ENCODE measurements at regions not wholly inside any gene's neighbourhood (a gene's known extent, or its start where the extent isn't known, plus 50 kb on each side); places are given as distances from the start of the nearest gene placed in this dataset.

DNA sequence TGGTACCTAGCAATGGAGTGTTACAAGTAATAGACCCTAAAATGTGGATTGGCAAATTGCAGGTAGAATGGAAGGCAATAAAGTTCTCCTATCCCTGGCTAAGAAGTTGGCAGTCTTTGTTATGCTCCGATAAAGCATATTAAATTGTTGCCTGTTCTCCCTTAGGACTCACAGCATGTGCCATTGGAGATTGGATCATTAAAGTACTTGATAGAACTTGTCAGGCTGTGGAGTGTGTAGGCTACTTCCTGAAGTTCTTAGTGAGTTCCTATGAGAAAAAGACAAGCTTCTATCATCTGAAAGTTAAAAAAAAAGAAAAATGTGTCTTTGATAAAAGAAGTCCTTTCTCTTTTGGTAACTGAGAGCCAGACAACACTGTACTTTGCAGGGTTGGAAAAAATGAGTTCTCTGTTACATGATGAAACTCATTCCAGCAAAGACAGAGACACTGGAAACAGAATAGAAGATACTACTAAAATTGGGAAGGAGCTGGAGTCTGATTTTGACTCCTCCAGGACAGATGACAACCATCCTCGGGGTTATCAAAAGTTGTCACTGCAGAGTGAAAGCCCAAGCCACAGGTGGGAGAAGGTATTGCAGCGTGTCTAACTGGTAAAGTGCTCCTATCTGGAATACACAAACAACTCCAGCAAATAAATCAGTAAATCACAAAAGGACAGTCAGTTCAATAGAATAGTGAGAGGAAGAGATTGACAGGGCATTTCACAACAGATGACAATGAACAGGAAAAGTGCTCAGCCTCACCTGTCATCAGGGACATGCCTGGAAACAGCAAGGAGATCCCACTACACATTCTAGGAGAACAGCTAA, 87.5 kb upstream of the WDR26 start (continued):
- TF ChIP-seq, protein P1, sequence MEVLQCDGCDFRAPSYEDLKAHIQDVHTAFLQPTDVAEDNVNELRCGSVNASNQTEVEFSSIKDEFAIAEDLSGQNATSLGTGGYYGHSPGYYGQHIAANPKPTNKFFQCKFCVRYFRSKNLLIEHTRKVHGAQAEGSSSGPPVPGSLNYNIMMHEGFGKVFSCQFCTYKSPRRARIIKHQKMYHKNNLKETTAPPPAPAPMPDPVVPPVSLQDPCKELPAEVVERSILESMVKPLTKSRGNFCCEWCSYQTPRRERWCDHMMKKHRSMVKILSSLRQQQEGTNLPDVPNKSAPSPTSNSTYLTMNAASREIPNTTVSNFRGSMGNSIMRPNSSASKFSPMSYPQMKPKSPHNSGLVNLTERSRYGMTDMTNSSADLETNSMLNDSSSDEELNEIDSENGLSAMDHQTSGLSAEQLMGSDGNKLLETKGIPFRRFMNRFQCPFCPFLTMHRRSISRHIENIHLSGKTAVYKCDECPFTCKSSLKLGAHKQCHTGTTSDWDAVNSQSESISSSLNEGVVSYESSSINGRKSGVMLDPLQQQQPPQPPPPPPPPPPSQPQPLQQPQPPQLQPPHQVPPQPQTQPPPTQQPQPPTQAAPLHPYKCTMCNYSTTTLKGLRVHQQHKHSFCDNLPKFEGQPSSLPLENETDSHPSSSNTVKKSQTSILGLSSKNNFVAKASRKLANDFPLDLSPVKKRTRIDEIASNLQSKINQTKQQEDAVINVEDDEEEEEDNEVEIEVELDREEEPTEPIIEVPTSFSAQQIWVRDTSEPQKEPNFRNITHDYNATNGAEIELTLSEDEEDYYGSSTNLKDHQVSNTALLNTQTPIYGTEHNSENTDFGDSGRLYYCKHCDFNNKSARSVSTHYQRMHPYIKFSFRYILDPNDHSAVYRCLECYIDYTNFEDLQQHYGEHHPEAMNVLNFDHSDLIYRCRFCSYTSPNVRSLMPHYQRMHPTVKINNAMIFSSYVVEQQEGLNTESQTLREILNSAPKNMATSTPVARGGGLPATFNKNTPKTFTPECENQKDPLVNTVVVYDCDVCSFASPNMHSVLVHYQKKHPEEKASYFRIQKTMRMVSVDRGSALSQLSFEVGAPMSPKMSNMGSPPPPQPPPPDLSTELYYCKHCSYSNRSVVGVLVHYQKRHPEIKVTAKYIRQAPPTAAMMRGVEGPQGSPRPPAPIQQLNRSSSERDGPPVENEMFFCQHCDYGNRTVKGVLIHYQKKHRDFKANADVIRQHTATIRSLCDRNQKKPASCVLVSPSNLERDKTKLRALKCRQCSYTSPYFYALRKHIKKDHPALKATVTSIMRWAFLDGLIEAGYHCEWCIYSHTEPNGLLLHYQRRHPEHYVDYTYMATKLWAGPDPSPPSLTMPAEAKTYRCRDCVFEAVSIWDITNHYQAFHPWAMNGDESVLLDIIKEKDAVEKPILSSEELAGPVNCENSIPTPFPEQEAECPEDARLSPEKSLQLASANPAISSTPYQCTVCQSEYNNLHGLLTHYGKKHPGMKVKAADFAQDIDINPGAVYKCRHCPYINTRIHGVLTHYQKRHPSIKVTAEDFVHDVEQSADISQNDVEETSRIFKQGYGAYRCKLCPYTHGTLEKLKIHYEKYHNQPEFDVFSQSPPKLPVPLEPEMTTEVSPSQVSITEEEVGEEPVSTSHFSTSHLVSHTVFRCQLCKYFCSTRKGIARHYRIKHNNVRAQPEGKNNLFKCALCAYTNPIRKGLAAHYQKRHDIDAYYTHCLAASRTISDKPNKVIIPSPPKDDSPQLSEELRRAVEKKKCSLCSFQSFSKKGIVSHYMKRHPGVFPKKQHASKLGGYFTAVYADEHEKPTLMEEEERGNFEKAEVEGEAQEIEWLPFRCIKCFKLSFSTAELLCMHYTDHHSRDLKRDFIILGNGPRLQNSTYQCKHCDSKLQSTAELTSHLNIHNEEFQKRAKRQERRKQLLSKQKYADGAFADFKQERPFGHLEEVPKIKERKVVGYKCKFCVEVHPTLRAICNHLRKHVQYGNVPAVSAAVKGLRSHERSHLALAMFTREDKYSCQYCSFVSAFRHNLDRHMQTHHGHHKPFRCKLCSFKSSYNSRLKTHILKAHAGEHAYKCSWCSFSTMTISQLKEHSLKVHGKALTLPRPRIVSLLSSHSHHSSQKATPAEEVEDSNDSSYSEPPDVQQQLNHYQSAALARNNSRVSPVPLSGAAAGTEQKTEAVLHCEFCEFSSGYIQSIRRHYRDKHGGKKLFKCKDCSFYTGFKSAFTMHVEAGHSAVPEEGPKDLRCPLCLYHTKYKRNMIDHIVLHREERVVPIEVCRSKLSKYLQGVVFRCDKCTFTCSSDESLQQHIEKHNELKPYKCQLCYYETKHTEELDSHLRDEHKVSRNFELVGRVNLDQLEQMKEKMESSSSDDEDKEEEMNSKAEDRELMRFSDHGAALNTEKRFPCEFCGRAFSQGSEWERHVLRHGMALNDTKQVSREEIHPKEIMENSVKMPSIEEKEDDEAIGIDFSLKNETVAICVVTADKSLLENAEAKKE (CRISPR knock-in tag; IDR thresholded peaks at IDR 0.05): no peak
- no peak for TF ChIP-seq STAT1 (IDR thresholded peaks at IDR 0.05; ENCODE audit: unreplicated experiment)
- TF ChIP-seq JUNB (IDR thresholded peaks at IDR 0.05; ENCODE audit: unreplicated experiment): no peak
- TF ChIP-seq ZNF331 (CRISPR knock-in tag; IDR thresholded peaks at IDR 0.05; ENCODE audit: low read depth): no peak
- TF ChIP-seq, protein P2, sequence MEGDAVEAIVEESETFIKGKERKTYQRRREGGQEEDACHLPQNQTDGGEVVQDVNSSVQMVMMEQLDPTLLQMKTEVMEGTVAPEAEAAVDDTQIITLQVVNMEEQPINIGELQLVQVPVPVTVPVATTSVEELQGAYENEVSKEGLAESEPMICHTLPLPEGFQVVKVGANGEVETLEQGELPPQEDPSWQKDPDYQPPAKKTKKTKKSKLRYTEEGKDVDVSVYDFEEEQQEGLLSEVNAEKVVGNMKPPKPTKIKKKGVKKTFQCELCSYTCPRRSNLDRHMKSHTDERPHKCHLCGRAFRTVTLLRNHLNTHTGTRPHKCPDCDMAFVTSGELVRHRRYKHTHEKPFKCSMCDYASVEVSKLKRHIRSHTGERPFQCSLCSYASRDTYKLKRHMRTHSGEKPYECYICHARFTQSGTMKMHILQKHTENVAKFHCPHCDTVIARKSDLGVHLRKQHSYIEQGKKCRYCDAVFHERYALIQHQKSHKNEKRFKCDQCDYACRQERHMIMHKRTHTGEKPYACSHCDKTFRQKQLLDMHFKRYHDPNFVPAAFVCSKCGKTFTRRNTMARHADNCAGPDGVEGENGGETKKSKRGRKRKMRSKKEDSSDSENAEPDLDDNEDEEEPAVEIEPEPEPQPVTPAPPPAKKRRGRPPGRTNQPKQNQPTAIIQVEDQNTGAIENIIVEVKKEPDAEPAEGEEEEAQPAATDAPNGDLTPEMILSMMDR (conservative IDR thresholded peaks at IDR 0.05; ENCODE audit: low read depth in 2 of 2): no peak; a peak in 1 of 4 replicates
- no peak for TF ChIP-seq EZH2 (IDR thresholded peaks at IDR 0.05; ENCODE audit: low read depth, unreplicated experiment)
- TF ChIP-seq CREB1 (CRISPR knock-in tag; IDR thresholded peaks at IDR 0.05; ENCODE audit: low read depth): no peak
